Activated CD4-positive, alpha-beta memory T cell treated with anti-CD3 and anti-CD28 coated beads for 36 hours (primary cell): ENCODE measurements at regions not wholly inside any gene's neighbourhood (a gene's known extent, or its start where the extent isn't known, plus 50 kb on each side); places are given as distances from the start of the nearest gene placed in this dataset.

Source experiments
- CTCF ChIA-PET: fragments of 350-600 bp; sonication (Branson Sonifier 250); formaldehyde crosslinking; loops from one replicate; lab custom pipeline; 2021; ENCODE audit warnings: antibody characterized with exemption, inconsistent platforms; lab: Charles Lee
- POLR2A ChIA-PET: fragments of 350-600 bp; sonication (Branson Sonifier 250); formaldehyde crosslinking; loops from one replicate; lab custom pipeline; 2021; ENCODE audit warnings: antibody characterized with exemption; lab: Charles Lee
- DNase-seq: peaks from one replicate; pipeline ENCODE4 v3.0.0-alpha.2; 2020
- H3K27ac Mint-ChIP-seq: one replicate; pipeline ENCODE4 v1.8.0; 2021; ENCODE audit warnings: mixed read lengths
- H3K27me3 Mint-ChIP-seq: one replicate; pipeline ENCODE4 v1.8.0; 2021; ENCODE audit warnings: mixed read lengths
- H3K36me3 Mint-ChIP-seq: one replicate; pipeline ENCODE4 v1.8.0; 2021; ENCODE audit warnings: mixed read lengths
- H3K4me1 Mint-ChIP-seq: one replicate; pipeline ENCODE4 v1.8.0; 2021; ENCODE audit warnings: low read depth, mixed read lengths
- H3K4me3 Mint-ChIP-seq: one replicate; pipeline ENCODE4 v1.8.0; 2021; ENCODE audit warnings: mild to moderate bottlenecking, mixed read lengths
- H3K9me3 Mint-ChIP-seq: one replicate; pipeline ENCODE4 v1.8.0; 2021; ENCODE audit warnings: mixed read lengths
- intact Hi-C: fragments of 100-400 bp; cut with micrococcal nuclease; formaldehyde crosslinking; loops from one replicate; pipeline ENCODE4 v1.15.1; 2023

DNA sequence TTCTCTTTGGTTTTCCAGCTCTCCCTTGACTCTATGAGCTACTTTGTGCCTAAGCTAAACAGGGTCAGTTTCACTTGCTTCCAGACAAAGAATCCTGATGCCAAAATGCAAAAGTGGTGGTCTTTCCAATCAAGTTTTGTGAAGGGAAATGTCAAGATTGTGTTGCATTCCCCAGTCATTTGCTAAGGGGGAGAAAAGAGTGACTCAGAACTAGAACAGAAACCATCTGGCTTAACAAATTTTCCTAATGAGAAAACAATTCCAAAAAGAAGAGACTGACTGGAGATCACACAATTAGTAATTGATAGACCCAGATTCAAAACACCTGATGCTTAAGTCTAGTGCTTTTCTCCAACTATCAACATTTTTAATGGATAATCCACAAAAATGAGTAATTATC, 235.1 kb upstream of the DIO2 start:
- intact Hi-C loops = no loop called here
- H3K36me3 Mint-ChIP-seq = no peaks in the 10 kb centered on the region
- H3K27me3 Mint-ChIP-seq = no peaks in the 10 kb centered on the region
- POLR2A ChIA-PET = no interaction called here
- H3K9me3 Mint-ChIP-seq = peaks cover 12% of the 10 kb centered on the region
- DNase-seq = no peak
- CTCF ChIA-PET = no interaction called here
- no peak overlapping the region for H3K27ac Mint-ChIP-seq
- H3K4me1 Mint-ChIP-seq = no peaks in the 10 kb centered on the region
- no peak overlapping the region for H3K4me3 Mint-ChIP-seq

DNA sequence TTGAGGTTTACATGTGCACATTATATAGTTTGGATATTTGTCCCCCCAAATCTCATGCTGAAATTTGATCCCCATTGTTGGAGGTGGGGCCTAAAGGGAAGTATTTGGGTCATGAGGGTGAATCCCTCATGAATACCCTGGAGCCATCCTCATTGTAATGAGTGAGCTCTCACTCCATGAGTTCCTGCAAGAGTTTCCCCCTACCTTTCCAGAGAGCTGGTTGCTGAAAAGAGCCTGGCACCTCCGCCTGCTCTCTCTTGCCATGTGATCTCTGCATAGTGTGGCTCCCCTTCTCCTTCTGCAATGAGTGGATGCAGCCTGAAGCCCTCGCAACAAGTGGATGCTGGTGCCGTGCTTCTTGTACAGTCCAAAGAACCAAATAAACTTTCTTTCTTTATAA, 234.3 kb upstream of the DIO2 start:
- peaks cover 8% of the 10 kb centered on the region for H3K9me3 Mint-ChIP-seq
- H3K27me3 Mint-ChIP-seq = no peaks in the 10 kb centered on the region
- H3K4me3 Mint-ChIP-seq = no peak overlapping the region
- no peak for DNase-seq
- intact Hi-C loops = no loop called here
- H3K4me1 Mint-ChIP-seq = no peaks in the 10 kb centered on the region
- ChIA-PET POLR2A (no interaction called here), CTCF (no interaction called here)
- H3K36me3 Mint-ChIP-seq = no peaks in the 10 kb centered on the region
- no peak overlapping the region for H3K27ac Mint-ChIP-seq

DNA sequence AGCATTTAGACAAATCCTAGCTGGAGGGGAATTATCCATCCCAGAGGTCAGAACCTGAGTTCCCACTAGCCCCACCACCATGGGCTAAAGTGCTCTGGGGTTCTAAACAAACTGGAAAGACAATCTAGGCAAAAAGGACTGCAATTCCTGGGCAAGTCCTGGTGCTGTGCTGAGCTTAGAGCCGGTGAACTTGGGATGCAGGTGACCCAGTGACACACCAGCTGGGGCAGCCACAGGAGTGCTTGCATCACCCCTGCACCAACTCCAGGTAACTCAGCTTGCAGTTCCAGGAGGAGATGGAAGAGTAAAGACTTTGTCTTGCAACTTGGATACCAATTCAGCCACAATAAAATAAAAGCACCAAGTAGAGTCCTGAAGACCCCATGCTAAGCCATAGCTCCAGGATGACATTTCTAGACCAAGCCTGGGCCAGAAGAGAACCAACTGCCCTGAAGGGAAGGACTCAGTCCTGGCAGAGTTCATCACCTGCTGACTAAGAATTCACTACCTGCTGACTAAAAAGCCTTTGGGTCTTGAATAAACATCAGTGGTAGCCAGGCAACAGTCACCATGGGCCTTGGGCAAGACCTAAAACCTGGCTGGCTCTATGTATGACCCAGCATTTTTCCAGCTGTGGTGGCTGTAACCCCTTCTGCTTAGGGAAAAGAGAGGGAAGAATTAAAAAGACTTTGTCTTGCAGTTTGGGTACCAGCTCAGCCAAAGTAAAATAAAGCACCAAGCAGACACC, 223.4 kb upstream of the DIO2 start:
- intact Hi-C loops = no loop called here
- Mint-ChIP-seq H3K4me3 (no peak overlapping the region), H3K27me3 (no peaks in the 10 kb centered on the region), H3K27ac (no peak overlapping the region), H3K36me3 (no peaks in the 10 kb centered on the region), H3K4me1 (no peaks in the 10 kb centered on the region), H3K9me3 (peaks cover 16% of the 10 kb centered on the region)
- CTCF ChIA-PET = no interaction called here
- POLR2A ChIA-PET = no interaction called here
- no peak for DNase-seq

DNA sequence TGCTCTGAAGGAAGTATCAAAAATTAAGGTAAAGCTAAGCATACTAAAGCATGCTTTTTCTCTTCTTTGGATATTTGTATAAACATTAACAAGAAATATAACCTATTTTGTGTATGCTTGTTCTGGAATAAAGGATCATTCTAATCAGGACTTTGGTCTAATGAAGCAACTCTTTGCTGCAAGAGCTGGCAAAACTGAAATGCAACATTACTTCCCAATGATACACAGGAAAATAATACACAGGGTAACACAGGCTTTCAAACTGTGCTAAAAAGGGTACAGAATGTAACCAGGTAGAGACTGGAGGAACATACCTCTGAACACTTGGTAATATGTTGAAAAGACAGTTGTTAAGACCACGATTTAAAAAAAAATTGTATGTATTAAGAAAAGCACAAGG, 222.5 kb upstream of the DIO2 start:
- H3K9me3 Mint-ChIP-seq = peaks cover 11% of the 10 kb centered on the region
- CTCF ChIA-PET = no interaction called here
- no peaks in the 10 kb centered on the region for H3K27me3 Mint-ChIP-seq
- H3K4me1 Mint-ChIP-seq = no peaks in the 10 kb centered on the region
- H3K36me3 Mint-ChIP-seq = no peaks in the 10 kb centered on the region
- intact Hi-C loops = no loop called here
- DNase-seq = no peak
- no peak overlapping the region for H3K27ac Mint-ChIP-seq
- H3K4me3 Mint-ChIP-seq = no peak overlapping the region
- POLR2A ChIA-PET = no interaction called here

DNA sequence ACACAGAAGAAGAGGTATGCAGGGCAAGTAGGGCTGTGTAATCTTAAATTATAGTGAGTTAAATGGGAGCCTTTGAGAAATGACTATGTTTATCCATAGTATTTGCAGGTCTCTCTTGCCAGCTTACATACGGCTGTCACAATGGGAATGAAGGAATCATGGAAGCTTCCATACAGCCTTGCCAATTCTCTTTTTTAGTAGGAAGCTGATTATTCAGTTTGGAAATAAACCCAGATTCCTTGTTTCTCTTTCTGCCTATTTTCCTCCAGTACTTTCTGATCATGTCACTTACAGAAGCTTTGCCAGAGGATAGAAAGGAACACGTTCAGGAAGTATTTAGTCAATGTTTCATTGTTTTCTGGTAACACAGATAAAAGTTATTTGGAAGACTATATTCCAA, 217.4 kb upstream of the DIO2 start:
- intact Hi-C loops = no loop called here
- H3K4me3 Mint-ChIP-seq = no peak overlapping the region
- ChIA-PET CTCF (no interaction called here), POLR2A (no interaction called here)
- no peaks in the 10 kb centered on the region for H3K27me3 Mint-ChIP-seq
- no peak overlapping the region for H3K27ac Mint-ChIP-seq
- H3K4me1 Mint-ChIP-seq = no peaks in the 10 kb centered on the region
- no peaks in the 10 kb centered on the region for H3K36me3 Mint-ChIP-seq
- H3K9me3 Mint-ChIP-seq = no peaks in the 10 kb centered on the region
- DNase-seq = no peak

DNA sequence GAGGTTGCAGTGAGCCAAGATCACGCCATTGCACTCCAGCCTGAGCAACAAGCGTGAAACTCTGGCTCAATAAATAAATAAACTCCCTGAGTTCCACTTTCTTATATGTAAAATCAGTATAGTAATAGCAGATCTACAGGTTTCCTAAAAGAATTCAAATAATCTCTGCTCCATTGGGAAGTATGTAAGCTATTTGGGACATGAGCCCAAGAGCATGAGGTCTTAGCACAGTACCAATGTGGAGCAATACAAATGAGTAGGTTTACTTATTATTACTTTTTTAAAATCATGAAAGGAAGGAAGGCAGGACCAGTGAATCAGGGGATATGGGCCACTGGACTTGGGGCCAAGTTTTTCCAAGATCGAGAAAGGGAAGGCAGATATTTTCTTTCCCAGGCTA, 216.9 kb upstream of the DIO2 start:
- no peak overlapping the region for H3K4me3 Mint-ChIP-seq
- DNase-seq = no peak
- no peaks in the 10 kb centered on the region for H3K4me1 Mint-ChIP-seq
- no peaks in the 10 kb centered on the region for H3K9me3 Mint-ChIP-seq
- no peaks in the 10 kb centered on the region for H3K27me3 Mint-ChIP-seq
- no peak overlapping the region for H3K27ac Mint-ChIP-seq
- POLR2A ChIA-PET = no interaction called here
- intact Hi-C loops = no loop called here
- CTCF ChIA-PET = no interaction called here
- no peaks in the 10 kb centered on the region for H3K36me3 Mint-ChIP-seq

DNA sequence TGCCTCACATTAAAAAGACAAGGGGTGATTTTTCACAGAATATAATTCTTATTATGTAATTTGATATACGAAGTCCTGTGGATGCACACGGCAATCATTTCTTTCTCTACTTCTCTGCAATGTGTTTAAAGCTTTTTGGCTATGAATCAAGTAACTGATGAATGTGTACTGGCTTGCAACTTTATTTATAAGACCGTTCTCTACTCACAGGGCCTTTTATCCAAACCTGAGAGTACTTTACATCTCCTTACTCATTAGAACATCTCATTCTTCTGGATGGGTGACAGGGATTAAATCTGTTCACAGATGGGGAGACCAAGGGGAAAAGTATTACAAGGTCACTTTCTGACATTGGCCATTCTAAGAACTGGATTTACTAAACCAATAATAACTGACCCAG, 215.8 kb upstream of the DIO2 start:
- Mint-ChIP-seq H3K27ac (no peak overlapping the region), H3K36me3 (no peaks in the 10 kb centered on the region), H3K4me1 (no peaks in the 10 kb centered on the region), H3K9me3 (no peaks in the 10 kb centered on the region), H3K27me3 (no peaks in the 10 kb centered on the region), H3K4me3 (no peak overlapping the region)
- intact Hi-C loops = no loop called here
- ChIA-PET POLR2A (no interaction called here), CTCF (no interaction called here)
- no peak for DNase-seq

DNA sequence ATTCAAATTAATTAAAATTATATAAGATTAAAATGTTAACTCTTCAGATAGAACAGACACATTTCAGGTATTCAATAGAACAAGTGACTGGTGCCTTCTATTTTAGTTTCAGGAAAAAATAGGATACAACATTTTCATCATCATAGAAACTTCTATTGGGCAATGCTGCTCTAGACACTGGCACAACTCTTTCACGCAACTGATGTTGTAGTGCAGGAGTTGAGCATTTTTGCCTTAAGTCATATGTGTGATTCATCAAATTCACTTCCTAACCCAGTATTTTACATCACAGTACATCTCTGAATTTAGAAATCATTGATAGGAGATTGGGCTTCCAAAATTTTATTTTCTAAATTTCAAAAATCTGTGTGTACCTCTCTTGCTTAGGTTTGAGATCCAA, 215.4 kb upstream of the DIO2 start:
- ChIA-PET CTCF (no interaction called here), POLR2A (no interaction called here)
- DNase-seq = no peak
- intact Hi-C loops = no loop called here
- H3K4me1 Mint-ChIP-seq = no peaks in the 10 kb centered on the region
- H3K9me3 Mint-ChIP-seq = no peaks in the 10 kb centered on the region
- H3K27me3 Mint-ChIP-seq = no peaks in the 10 kb centered on the region
- H3K36me3 Mint-ChIP-seq = no peaks in the 10 kb centered on the region
- H3K27ac Mint-ChIP-seq = no peak overlapping the region
- no peak overlapping the region for H3K4me3 Mint-ChIP-seq

DNA sequence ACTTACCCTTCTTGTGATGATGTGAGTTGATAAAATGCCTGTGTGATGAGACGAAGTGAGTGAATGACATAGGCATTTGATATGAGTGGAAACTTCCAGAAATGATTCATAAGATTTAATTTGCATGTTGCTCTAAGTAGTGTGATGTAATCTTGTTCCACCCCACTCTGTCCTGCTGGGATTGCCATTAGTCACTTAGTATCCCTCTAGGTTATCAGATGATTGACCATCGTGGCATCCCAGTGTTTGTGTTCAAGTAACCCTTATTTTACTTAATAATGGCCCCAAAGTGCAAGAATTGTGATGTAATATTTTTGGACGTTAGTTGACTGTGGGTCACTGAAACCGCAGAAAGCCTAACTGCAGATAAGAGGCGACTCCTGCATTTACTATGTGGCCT, 214.4 kb upstream of the DIO2 start:
- H3K27ac Mint-ChIP-seq = no peak overlapping the region
- intact Hi-C loops = no loop called here
- H3K36me3 Mint-ChIP-seq = no peaks in the 10 kb centered on the region
- POLR2A ChIA-PET = no interaction called here
- no peaks in the 10 kb centered on the region for H3K4me1 Mint-ChIP-seq
- H3K4me3 Mint-ChIP-seq = no peak overlapping the region
- H3K27me3 Mint-ChIP-seq = no peaks in the 10 kb centered on the region
- CTCF ChIA-PET = no interaction called here
- no peaks in the 10 kb centered on the region for H3K9me3 Mint-ChIP-seq
- DNase-seq = no peak

DNA sequence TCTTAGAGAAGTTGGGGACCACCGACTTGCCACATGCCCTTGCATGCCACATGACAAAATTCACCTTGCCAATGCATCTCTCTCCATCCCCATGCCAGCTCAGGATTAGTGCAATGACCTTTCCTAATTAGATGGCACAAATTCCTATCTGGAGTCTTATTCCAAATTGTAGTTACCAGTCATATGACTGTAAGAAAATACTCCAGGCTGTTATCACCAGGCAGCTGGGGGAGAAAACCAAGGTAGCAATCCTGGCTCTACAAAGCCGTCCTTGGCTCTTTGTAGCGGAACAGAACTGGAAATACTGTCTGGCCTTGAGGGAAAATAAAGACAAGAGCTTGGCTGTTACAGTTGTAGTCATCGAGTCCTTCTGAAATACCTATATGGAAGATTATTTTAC, 208.5 kb upstream of the DIO2 start:
- Mint-ChIP-seq H3K36me3 (no peaks in the 10 kb centered on the region), H3K4me3 (no peak overlapping the region), H3K27ac (no peak overlapping the region), H3K9me3 (no peaks in the 10 kb centered on the region), H3K4me1 (no peaks in the 10 kb centered on the region), H3K27me3 (no peaks in the 10 kb centered on the region)
- ChIA-PET CTCF (no interaction called here), POLR2A (no interaction called here)
- no peak for DNase-seq
- intact Hi-C loops = no loop called here

DNA sequence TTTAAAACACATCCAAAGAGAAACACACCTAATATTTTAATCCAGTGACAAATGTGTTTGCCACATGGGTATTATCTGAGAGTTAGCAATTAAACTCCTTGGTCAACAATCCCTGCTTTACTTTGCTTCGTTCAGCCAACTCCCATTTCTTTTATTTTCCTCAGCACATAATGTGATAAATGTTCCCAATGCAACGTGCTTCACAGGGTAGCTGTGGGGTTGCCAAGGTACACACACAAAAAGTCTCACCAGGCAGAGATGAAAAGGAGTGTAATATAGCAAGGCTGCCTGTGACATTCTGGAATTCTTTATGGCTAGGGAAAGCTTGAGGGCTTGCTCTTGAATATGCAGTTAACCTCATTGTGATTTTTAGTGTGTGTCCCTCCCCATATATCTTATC, 208.0 kb upstream of the DIO2 start:
- Mint-ChIP-seq H3K4me3 (no peak overlapping the region), H3K9me3 (no peaks in the 10 kb centered on the region), H3K36me3 (no peaks in the 10 kb centered on the region), H3K27ac (no peak overlapping the region), H3K27me3 (no peaks in the 10 kb centered on the region), H3K4me1 (no peaks in the 10 kb centered on the region)
- POLR2A ChIA-PET = no interaction called here
- DNase-seq = no peak
- intact Hi-C loops = no loop called here
- CTCF ChIA-PET = no interaction called here

DNA sequence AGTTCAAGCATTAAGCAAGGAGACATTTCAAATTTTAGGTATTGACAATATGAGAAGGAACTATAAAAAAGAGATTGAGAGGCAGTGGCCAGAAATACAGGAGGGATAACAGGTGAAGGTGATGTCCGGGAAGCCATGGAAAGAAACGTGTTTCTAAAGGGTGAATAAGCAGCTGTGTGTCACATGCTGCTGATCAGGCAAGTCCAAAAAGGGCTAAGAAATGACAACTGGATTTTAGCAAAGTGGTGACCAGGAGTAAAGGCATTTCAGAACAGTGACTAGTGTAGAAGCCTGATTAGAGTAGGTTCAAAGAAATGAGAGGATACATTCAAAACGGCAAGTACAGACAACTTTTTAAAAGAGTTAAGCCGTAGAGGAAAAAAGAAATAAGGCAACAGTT, 204.3 kb upstream of the DIO2 start:
- Mint-ChIP-seq H3K9me3 (no peaks in the 10 kb centered on the region), H3K4me3 (no peak overlapping the region), H3K36me3 (no peaks in the 10 kb centered on the region), H3K27ac (no peak overlapping the region), H3K27me3 (no peaks in the 10 kb centered on the region), H3K4me1 (no peaks in the 10 kb centered on the region)
- intact Hi-C loops = no loop called here
- CTCF ChIA-PET = no interaction called here
- POLR2A ChIA-PET = no interaction called here
- no peak for DNase-seq

DNA sequence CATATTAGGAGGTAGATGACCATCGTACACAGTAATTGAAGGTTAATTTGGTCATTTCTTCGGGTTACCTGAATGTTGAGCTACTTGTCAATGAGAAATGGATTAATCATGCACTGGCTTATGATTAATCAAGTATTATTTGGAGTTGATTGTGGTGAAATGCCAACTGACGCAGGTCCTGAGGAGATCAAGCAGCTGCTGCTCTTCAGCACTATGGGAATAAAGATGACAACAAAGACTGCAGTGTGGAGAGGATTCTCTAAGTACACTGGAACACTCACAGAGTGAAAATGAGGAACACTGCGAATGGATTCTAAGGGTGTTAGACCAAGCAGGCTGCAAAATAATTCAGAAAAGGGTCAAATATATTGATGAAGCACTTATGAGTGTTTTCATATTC, 202.8 kb upstream of the DIO2 start:
- Mint-ChIP-seq H3K9me3 (no peaks in the 10 kb centered on the region), H3K36me3 (no peaks in the 10 kb centered on the region), H3K27ac (no peak overlapping the region), H3K27me3 (no peaks in the 10 kb centered on the region), H3K4me1 (no peaks in the 10 kb centered on the region), H3K4me3 (no peak overlapping the region)
- CTCF ChIA-PET = no interaction called here
- DNase-seq = no peak
- POLR2A ChIA-PET = no interaction called here
- intact Hi-C loops = no loop called here
